ENCODE measurements at regions not wholly inside any gene's neighbourhood (a gene's known extent, or its start where the extent isn't known, plus 50 kb on each side); places are given as distances from the start of the nearest gene placed in this dataset.

DNA sequence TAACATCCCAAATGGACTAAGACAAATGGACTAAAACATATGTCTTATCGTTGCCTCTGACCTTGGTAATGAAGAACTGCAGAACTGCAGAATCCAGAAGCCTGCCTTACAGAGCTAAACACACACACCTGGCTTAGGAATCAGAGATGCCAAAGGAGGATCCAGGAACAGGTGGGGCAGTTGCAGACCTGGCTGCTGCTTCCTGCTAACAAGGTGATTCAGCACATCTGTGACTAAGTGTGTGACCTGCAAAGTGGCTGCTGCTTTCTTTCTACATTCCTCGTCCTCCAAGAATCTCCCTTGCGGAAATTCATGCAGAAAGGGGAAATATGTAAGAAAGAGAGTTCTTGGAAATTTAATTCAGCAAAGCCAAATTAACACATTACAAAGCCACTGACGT, 96.8 kb upstream of the NLGN4X start:
- no peak for ATAC-seq
- no peak for DNase-seq (ENCODE audit: low spot score)

GRCh38 chrX:6313356-6313755, 84.7 kb upstream of the NLGN4X start:
- DNase-seq (ENCODE audit: low spot score) (no peak), ATAC-seq (no peak)

GRCh38 chrX:6311540-6311939, 82.9 kb upstream of the NLGN4X start:
- no peak for DNase-seq (ENCODE audit: low spot score)
- no peak for ATAC-seq

- no peak for ATAC-seq
- no peak for DNase-seq (ENCODE audit: low spot score)
Measured at GRCh38 chrX:6307156-6307555, 78.5 kb upstream of the NLGN4X start.

DNA sequence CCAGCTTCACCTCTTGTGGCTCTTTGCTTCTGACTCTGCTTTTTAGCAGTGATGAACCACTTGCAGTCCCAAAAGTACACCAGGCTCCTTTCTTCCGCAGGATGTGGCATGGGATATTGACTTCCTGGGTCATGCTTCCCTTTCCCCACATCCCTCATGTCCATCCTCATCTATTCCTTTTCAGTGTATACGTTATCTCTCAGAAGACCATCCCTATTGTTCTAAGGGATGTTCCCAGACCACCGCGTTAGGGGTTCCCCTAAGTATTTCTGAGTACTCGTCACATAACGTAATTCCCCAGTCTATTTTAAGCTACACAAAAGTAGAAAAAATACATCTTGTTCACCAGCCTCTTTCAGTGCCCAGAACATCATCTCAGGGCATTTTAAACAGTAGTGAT, 71.1 kb upstream of the NLGN4X start:
- no peak for DNase-seq (ENCODE audit: low spot score)
- no peak for ATAC-seq

GRCh38 chrX:6293716-6294115, 65.0 kb upstream of the NLGN4X start:
- ATAC-seq = no peak
- DNase-seq (ENCODE audit: low spot score) = no peak

GRCh38 chrX:6292599-6292998, 63.9 kb upstream of the NLGN4X start:
- no peak for ATAC-seq

GRCh38 chrX:6291444-6291843, 62.8 kb upstream of the NLGN4X start:
- ATAC-seq (no peak), DNase-seq (ENCODE audit: low spot score) (no peak)

More at GRCh38 chrX:6292599-6292998, 63.9 kb upstream of the NLGN4X start:
- no peak for DNase-seq (ENCODE audit: low spot score)

- no peak for DNase-seq (ENCODE audit: low spot score)
- no peak for ATAC-seq
Measured at GRCh38 chrX:6283826-6284225, 55.2 kb upstream of the NLGN4X start.

DNA sequence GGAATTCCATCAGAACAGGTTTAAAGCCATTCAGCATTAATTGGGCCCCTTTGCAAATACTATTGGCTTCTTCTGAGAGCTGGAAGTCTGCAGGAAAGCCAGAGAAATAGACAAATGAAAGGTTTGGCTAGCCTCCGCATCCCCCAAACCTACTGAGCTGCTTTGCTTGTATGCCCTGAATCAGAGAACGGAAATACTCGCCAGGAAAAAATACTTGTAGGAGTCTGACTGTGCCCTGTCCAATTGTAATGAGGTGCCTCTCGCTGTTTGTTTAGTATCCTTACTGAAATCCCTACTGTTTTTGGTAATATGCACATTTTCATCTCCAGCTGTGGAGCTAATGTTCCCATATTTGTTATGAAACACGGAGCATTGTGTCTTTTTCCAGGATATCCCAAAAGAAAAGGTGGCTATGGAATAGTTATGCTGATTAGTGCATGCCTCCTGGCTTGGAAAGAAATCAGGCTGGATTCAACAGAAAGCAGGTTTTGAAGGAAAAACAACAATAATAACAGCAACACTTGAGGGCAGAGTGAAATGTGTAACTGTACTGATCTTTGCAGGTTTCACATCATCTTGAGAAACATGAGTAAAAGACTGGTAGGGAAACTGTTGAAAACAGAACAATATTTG, 50.7 kb upstream of the NLGN4X start:
- no peak for ATAC-seq

More for the DNA sequence above, 50.7 kb upstream of the NLGN4X start:
- DNase-seq (ENCODE audit: low spot score) = no peak

All from left lobe of liver (tissue), 2 donors.